NT2/D1 (cell line): ENCODE measurements at regions not wholly inside any gene's neighbourhood (a gene's known extent, or its start where the extent isn't known, plus 50 kb on each side); places are given as distances from the start of the nearest gene placed in this dataset.

Experiments used
- DNase-seq: peaks from one replicate; pipeline ENCODE4 v3.0.0-alpha.2; 2011; ENCODE audit warnings: low read depth, low spot score
- H3K27me3 ChIP-seq: 2 replicates; pipeline ENCODE4 v1.6.0; 2011; ENCODE audit warnings: mild to moderate bottlenecking; ENCODE audit not compliant: insufficient read length, insufficient read depth
- H3K36me3 ChIP-seq: 2 replicates; pipeline ENCODE4 v1.6.1; 2011; ENCODE audit warnings: mild to moderate bottlenecking, low read length, mixed read lengths; ENCODE audit not compliant: insufficient read depth, insufficient read length
- H3K4me1 ChIP-seq: 2 replicates; pipeline ENCODE4 v1.5.1; 2011; ENCODE audit not compliant: insufficient read depth, insufficient read length
- H3K4me3 ChIP-seq: 2 replicates; pipeline ENCODE4 v1.5.1; 2011; ENCODE audit warnings: low read depth; ENCODE audit not compliant: insufficient read length
- H3K9ac ChIP-seq: 2 replicates; pipeline ENCODE4 v1.6.0; 2011; ENCODE audit warnings: low read depth; ENCODE audit not compliant: insufficient read length
- H3K9me3 ChIP-seq: 2 replicates; pipeline ENCODE4 v1.5.1; 2011; ENCODE audit warnings: mild to moderate bottlenecking, low read length; ENCODE audit not compliant: insufficient read depth
- SUZ12 ChIP-seq: IDR thresholded peaks from 2 replicates; pipeline ENCODE4 v1.6.1; 2011; ENCODE audit not compliant: insufficient read length, insufficient read depth; ENCODE audit errors: extremely low read depth
- YY1 ChIP-seq: IDR thresholded peaks from 2 replicates; pipeline ENCODE4 v1.6.1; 2011; ENCODE audit not compliant: insufficient read length, insufficient read depth
- ZNF274 ChIP-seq: IDR thresholded peaks from 2 replicates; pipeline ENCODE4 v1.6.1; 2011; ENCODE audit warnings: mild to moderate bottlenecking, low read depth, low read length

DNA sequence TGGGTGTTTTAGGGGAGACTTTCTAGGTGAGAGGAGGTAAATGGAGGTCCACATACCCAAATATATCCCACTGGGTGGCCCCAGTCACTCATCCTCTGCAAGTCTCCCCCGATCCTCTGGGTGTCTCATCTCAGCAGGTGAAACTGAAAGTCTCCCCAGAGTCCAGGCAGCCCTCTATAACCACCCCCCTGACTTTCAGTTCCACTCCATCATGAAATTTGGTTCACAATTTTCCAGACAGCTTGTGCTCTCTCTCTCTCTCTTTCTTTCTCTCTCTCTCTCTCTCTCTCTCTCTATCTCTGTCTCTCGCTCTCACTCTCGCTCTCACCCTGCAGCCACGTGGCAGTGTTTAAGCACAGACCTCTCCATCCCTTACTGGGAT, 56.7 kb upstream of the ELN start:
- Histone ChIP-seq H3K9ac (no peak overlapping the region), H3K9me3 (no peaks in the 10 kb centered on the region), H3K27me3 (no peaks in the 10 kb centered on the region), H3K4me3 (no peak overlapping the region), H3K36me3 (no peaks in the 10 kb centered on the region), H3K4me1 (no peaks in the 10 kb centered on the region)
- TF ChIP-seq ZNF274: no peak
- no peak for TF ChIP-seq SUZ12
- no peak for TF ChIP-seq YY1
- no peak for DNase-seq

GRCh38 chr7:73971704-73972341, 56.1 kb upstream of the ELN start:
- Histone ChIP-seq H3K9me3 (no peaks in the 10 kb centered on the region), H3K9ac (no peak overlapping the region), H3K27me3 (no peaks in the 10 kb centered on the region), H3K4me3 (no peak overlapping the region), H3K36me3 (no peaks in the 10 kb centered on the region), H3K4me1 (peaks cover 2% of the 10 kb centered on the region)
- TF ChIP-seq YY1: no peak
- no peak for TF ChIP-seq ZNF274
- TF ChIP-seq SUZ12: no peak
- DNase-seq: peak; percentile 8

DNA sequence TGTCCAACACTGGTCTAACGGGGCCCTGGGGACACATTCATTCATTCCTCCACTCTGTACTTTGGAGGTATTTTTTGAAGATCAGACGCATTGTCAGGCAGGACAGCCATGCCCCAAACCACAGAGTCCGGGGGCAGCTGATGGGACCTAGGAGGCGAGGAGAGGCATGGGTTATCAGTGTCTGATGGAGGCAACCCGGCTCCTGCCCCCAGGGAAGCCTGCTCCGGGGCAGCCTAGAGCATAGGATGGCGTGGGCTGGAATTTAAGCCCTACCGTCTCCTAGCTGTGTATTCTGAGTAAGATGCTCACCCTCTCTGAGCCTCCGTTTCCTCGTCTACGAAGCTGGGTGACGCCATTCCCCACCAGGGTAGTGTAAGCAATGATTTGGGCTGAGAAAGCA, 55.4 kb upstream of the ELN start:
- TF ChIP-seq ZNF274: no peak
- TF ChIP-seq YY1: no peak
- no peak for TF ChIP-seq SUZ12
- DNase-seq: no peak
- Histone ChIP-seq H3K4me3 (no peak overlapping the region), H3K9ac (no peak overlapping the region), H3K4me1 (peaks cover 4% of the 10 kb centered on the region), H3K36me3 (no peaks in the 10 kb centered on the region), H3K9me3 (no peaks in the 10 kb centered on the region), H3K27me3 (no peaks in the 10 kb centered on the region)

DNA sequence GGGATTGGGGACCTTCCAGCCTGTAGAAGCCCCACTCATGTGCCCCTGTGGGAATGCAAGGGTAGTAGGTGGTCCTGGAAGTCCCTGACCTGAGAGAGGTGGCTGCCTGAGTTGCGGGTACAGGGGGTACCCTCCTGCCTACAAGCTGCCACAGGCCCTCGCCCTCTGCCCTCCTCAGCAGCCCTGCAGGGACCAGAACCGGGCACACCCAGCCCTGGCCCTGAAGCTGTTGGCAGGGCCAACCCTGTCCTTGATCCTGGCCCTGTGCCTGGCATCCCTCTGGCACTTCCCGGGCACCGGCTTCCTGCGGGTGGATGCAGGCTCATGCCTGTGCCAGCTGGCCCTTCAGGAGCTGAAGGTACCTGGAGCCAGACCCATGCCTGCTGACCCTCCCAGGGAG, 54.9 kb upstream of the ELN start:
- peaks cover 6% of the 10 kb centered on the region for H3K4me1 ChIP-seq
- no peak overlapping the region for H3K9ac ChIP-seq
- H3K27me3 ChIP-seq: no peaks in the 10 kb centered on the region
- H3K36me3 ChIP-seq: no peaks in the 10 kb centered on the region
- no peak overlapping the region for H3K4me3 ChIP-seq
- TF ChIP-seq SUZ12 (no peak), ZNF274 (no peak)
- DNase-seq: no peak
- H3K9me3 ChIP-seq: no peaks in the 10 kb centered on the region

- no peaks in the 10 kb centered on the region for H3K9me3 ChIP-seq
- H3K4me3 ChIP-seq: no peak overlapping the region
- no peak for TF ChIP-seq ZNF274
- no peak for TF ChIP-seq SUZ12
- TF ChIP-seq YY1: no peak
- H3K36me3 ChIP-seq: no peaks in the 10 kb centered on the region
- H3K27me3 ChIP-seq: no peaks in the 10 kb centered on the region
- no peak overlapping the region for H3K9ac ChIP-seq
- no peak for DNase-seq
- peaks cover 7% of the 10 kb centered on the region for H3K4me1 ChIP-seq
These were observed 53.6 kb upstream of the ELN start for GRCh38 chr7:73974101-73974947.

GRCh38 chr7:73974948-73975926, 52.7 kb upstream of the ELN start:
- Histone ChIP-seq H3K9ac (no peak overlapping the region), H3K4me3 (no peak overlapping the region), H3K27me3 (no peaks in the 10 kb centered on the region), H3K9me3 (no peaks in the 10 kb centered on the region), H3K36me3 (no peaks in the 10 kb centered on the region), H3K4me1 (peaks cover 7% of the 10 kb centered on the region)
- DNase-seq: no peak
- TF ChIP-seq SUZ12 (no peak), ZNF274 (no peak), YY1 (no peak)
